H9 (cell line): ENCODE measurements at regions not wholly inside any gene's neighbourhood (a gene's known extent, or its start where the extent isn't known, plus 50 kb on each side); places are given as distances from the start of the nearest gene placed in this dataset.

ENCODE experiments used
- DNase-seq: peaks from one replicate; pipeline ENCODE4 v3.0.0-alpha.2; 2017
- H2AFZ ChIP-seq: one replicate; pipeline ENCODE4 v1.6.1; 2013; ENCODE audit warnings: mild to moderate bottlenecking, low read length, control low read depth, moderate library complexity
- H2AK5ac ChIP-seq: 2 replicates; pipeline ENCODE4 v1.6.1; 2013; ENCODE audit warnings: low read length, control low read depth, mixed read lengths; ENCODE audit not compliant: insufficient read length
- H2BK120ac ChIP-seq: one replicate; pipeline ENCODE4 v1.6.1; 2013; ENCODE audit warnings: low read depth, mild to moderate bottlenecking, low read length, control low read depth, inconsistent platforms; ENCODE audit not compliant: poor library complexity, severe bottlenecking
- H2BK12ac ChIP-seq: 2 replicates; pipeline ENCODE4 v1.6.1; 2013; ENCODE audit warnings: low read length, control low read depth, mixed read lengths, low read depth; ENCODE audit not compliant: insufficient read length
- H2BK15ac ChIP-seq: 2 replicates; pipeline ENCODE4 v1.6.1; 2013; ENCODE audit warnings: low read depth, low read length, control low read depth
- H2BK20ac ChIP-seq: one replicate; pipeline ENCODE4 v1.6.1; 2013; ENCODE audit warnings: low read depth, mild to moderate bottlenecking, low read length, control low read depth, inconsistent platforms; ENCODE audit not compliant: poor library complexity, severe bottlenecking
- H2BK5ac ChIP-seq: 2 replicates; pipeline ENCODE4 v1.6.1; 2013; ENCODE audit warnings: low read length, control low read depth, mixed read lengths; ENCODE audit not compliant: insufficient read length
- H3K14ac ChIP-seq: 2 replicates; pipeline ENCODE4 v1.6.1; 2013; ENCODE audit warnings: low read length, control low read depth; ENCODE audit not compliant: insufficient read depth
- H3K18ac ChIP-seq: 2 replicates; pipeline ENCODE4 v1.6.1; 2013; ENCODE audit warnings: low read depth, mild to moderate bottlenecking, mixed read lengths, low read length, control low read depth; ENCODE audit not compliant: insufficient read length
- H3K23ac ChIP-seq: 2 replicates; pipeline ENCODE4 v1.6.1; 2013; ENCODE audit warnings: low read length, control low read depth, mixed read lengths, low read depth; ENCODE audit not compliant: insufficient read length
- H3K23me2 ChIP-seq: 2 replicates; pipeline ENCODE4 v1.6.1; 2013; ENCODE audit warnings: low read depth, mild to moderate bottlenecking, mixed read lengths, low read length, control low read depth; ENCODE audit not compliant: insufficient read length, poor library complexity, severe bottlenecking
- H3K27ac ChIP-seq: 2 replicates; pipeline ENCODE4 v1.5.1; 2013; ENCODE audit warnings: low read length, control low read depth, mixed read lengths, low read depth; ENCODE audit not compliant: insufficient read length
- H3K27me3 ChIP-seq: 2 replicates; pipeline ENCODE4 v1.6.1; 2013; ENCODE audit warnings: low read length, control low read depth, inconsistent platforms; ENCODE audit not compliant: insufficient read depth
- H3K4ac ChIP-seq: 2 replicates; pipeline ENCODE4 v1.6.1; 2013; ENCODE audit warnings: low read depth, mild to moderate bottlenecking, control low read depth, inconsistent platforms, low read length, moderate library complexity
- H3K4me1 ChIP-seq: 2 replicates; pipeline ENCODE4 v1.6.1; 2013; ENCODE audit warnings: low read length, control low read depth, inconsistent platforms; ENCODE audit not compliant: insufficient read depth
- H3K4me2 ChIP-seq: 2 replicates; pipeline ENCODE4 v1.6.1; 2013; ENCODE audit warnings: low read length, control low read depth, mixed read lengths; ENCODE audit not compliant: insufficient read length, insufficient read depth
- H3K56ac ChIP-seq: 2 replicates; pipeline ENCODE4 v1.6.1; 2013; ENCODE audit warnings: low read depth, mild to moderate bottlenecking, mixed read lengths, low read length, control low read depth; ENCODE audit not compliant: insufficient read length
- H3K79me1 ChIP-seq: 2 replicates; pipeline ENCODE4 v1.6.1; 2013; ENCODE audit warnings: low read depth, mild to moderate bottlenecking, moderate library complexity, low read length, control low read depth, inconsistent platforms; ENCODE audit not compliant: insufficient read depth, poor library complexity, severe bottlenecking
- H3K79me2 ChIP-seq: 2 replicates; pipeline ENCODE4 v1.6.1; 2013; ENCODE audit warnings: low read length, control low read depth, inconsistent platforms; ENCODE audit not compliant: insufficient read depth
- H3K9ac ChIP-seq: 2 replicates; pipeline ENCODE4 v1.6.1; 2013; ENCODE audit warnings: low read length, control low read depth, mixed read lengths; ENCODE audit not compliant: insufficient read length; ENCODE audit errors: extremely low read depth
- H3K9me3 ChIP-seq: one replicate; pipeline ENCODE4 v1.6.1; 2013; ENCODE audit warnings: low read depth, low read length, inconsistent platforms; ENCODE audit not compliant: control insufficient read depth
- H3T11ph ChIP-seq: one replicate; pipeline ENCODE4 v1.6.1; 2013; ENCODE audit warnings: mild to moderate bottlenecking, low read length, control low read depth, inconsistent platforms
- H4K20me1 ChIP-seq: one replicate; pipeline ENCODE4 v1.6.1; 2013; ENCODE audit not compliant: control insufficient read depth, insufficient read length, insufficient read depth
- H4K5ac ChIP-seq: 2 replicates; pipeline ENCODE4 v1.6.1; 2013; ENCODE audit warnings: low read depth, mild to moderate bottlenecking, mixed read lengths, low read length, control low read depth; ENCODE audit not compliant: insufficient read length
- H4K8ac ChIP-seq: replicated peaks from 2 replicates; pipeline ENCODE4 v1.6.1; 2013; ENCODE audit warnings: low read length, control low read depth, mixed read lengths, low read depth; ENCODE audit not compliant: insufficient read length
- H4K91ac ChIP-seq: 2 replicates; pipeline ENCODE4 v1.6.1; 2013; ENCODE audit warnings: low read depth, mild to moderate bottlenecking, moderate library complexity, mixed read lengths, low read length, control low read depth; ENCODE audit not compliant: insufficient read length
- H3K27ac Mint-ChIP-seq, 3 experiments: 2 replicates in 2 of 3; 3 replicates in 1 of 3; pipeline ENCODE4 v1.8.0; 2020 to 2021; ENCODE audit warnings: mixed read lengths in 3 of 3, mild to moderate bottlenecking in 1 of 3, moderate library complexity in 1 of 3
- H3K27me3 Mint-ChIP-seq: 2 replicates; pipeline ENCODE4 v1.8.0; 2021; ENCODE audit warnings: low read depth, mild to moderate bottlenecking, moderate library complexity, mixed read lengths
- H3K36me3 Mint-ChIP-seq, 3 experiments: 2 replicates in 2 of 3; 3 replicates in 1 of 3; pipeline ENCODE4 v1.8.0; 2020 to 2021; ENCODE audit warnings: low read depth in 3 of 3, mixed read lengths in 3 of 3; ENCODE audit not compliant: insufficient read depth in 1 of 3
- H3K4me1 Mint-ChIP-seq, 2 experiments: 2 replicates each; pipeline ENCODE4 v1.8.0; 2020; ENCODE audit warnings: mixed read lengths in 2 of 2
- H3K4me3 Mint-ChIP-seq, 2 experiments: 2 replicates in 1 of 2; 3 replicates in 1 of 2; pipeline ENCODE4 v1.8.0; 2020 to 2021; ENCODE audit warnings: mild to moderate bottlenecking in 2 of 2, mixed read lengths in 2 of 2, moderate library complexity in 1 of 2
- H3K9me3 Mint-ChIP-seq, 2 experiments: 2 replicates in 1 of 2; 3 replicates in 1 of 2; pipeline ENCODE4 v1.8.0; 2020; ENCODE audit warnings: mild to moderate bottlenecking in 2 of 2, mixed read lengths in 2 of 2, moderate library complexity in 1 of 2
- CTCF ChIP-seq: fragments of 200-600 bp; sonication (generic); conservative IDR thresholded peaks from 3 replicates; pipeline ENCODE4 v1.8.0; 2021; ENCODE audit warnings: antibody characterized with exemption, mild to moderate bottlenecking
- WGBS: extraction: QIAGEN DNeasy Blood & Tissue Kit; methylation state at CpG from one replicate; pipeline ENCODE4 v1.1.7; 2013; ENCODE audit warnings: missing lambda C conversion rate, low lambda C conversion rate, mixed read lengths; ENCODE audit not compliant: insufficient read length; ENCODE audit errors: extremely low coverage; 5-methylcytosine and 5-hydroxymethylcytosine counted together

DNA sequence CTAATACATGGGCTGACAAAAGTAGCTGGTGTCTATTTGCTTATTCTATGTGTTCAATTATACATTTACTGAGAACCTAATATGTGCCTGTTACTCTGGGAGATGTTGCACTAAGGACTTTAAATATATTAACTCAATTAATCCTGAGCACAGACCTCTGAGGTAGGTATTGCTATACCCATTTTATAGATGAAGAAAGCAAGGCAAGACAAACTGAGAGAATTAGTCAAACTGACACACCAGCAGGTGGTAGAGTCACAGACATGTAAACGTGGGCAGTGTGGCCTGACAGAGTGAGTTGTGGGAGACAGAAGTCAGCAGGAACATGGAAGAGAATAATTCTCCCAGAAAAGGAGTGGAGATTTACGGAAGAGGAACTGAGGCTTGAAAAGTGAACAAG, 428.9 kb downstream of the LPIN1 start:
- Histone ChIP-seq H4K8ac (no peak overlapping the region), H3K4me2 (no peak overlapping the region), H3T11ph (no peak overlapping the region), H2BK12ac (no peak overlapping the region), H3K23ac (no peak overlapping the region), H2AK5ac (no peak overlapping the region), H2BK120ac (no peak overlapping the region), H3K4ac (no peak overlapping the region), H3K18ac (no peak overlapping the region), H3K4me1 (no peaks in the 10 kb centered on the region), H3K56ac (no peak overlapping the region), H3K79me1 (no peaks in the 10 kb centered on the region), H3K9me3 (no peaks in the 10 kb centered on the region), H3K27ac (no peak overlapping the region), H2AFZ (no peak overlapping the region), H3K79me2 (no peaks in the 10 kb centered on the region), H4K91ac (no peak overlapping the region), H3K14ac (no peak overlapping the region), H3K23me2 (no peaks in the 10 kb centered on the region), H3K27me3 (0 out of 2 replicates have a peak, but pooled peaks cover 1% of the 10 kb centered on the region), H4K20me1 (no peaks in the 10 kb centered on the region), H2BK20ac (no peak overlapping the region), H2BK5ac (no peak overlapping the region), H3K9ac (no peak overlapping the region), H2BK15ac (no peak overlapping the region), H4K5ac (no peak overlapping the region)
- no CpG with 5 or more reads among the region's 2 CpGs for WGBS
- DNase-seq, result no peak
- no peak for TF ChIP-seq CTCF
- Mint-ChIP-seq H3K27ac (no peak overlapping the region), H3K36me3 (no peaks in the 10 kb centered on the region), H3K27me3 (peaks cover 37% of the 10 kb centered on the region), H3K4me1 (peaks cover 0 to 11% of the 10 kb centered on the region in 2 experiments; a peak in 2 of 4 replicates), H3K9me3 (no peaks in the 10 kb centered on the region), H3K4me3 (no peak overlapping the region)
